ENCODE measurements at regions not wholly inside any gene's neighbourhood (a gene's known extent, or its start where the extent isn't known, plus 50 kb on each side); places are given as distances from the start of the nearest gene placed in this dataset.

- H3K27me3 ChIP-seq (ENCODE audit: control insufficient read depth, insufficient read depth, low read length, poor library complexity, severe bottlenecking) = no peaks in the 10 kb centered on the region
- no peak overlapping the region for H3K27ac Mint-ChIP-seq
- no peaks in the 10 kb centered on the region for H3K36me3 Mint-ChIP-seq (ENCODE audit: low read depth)
- no peak overlapping the region for H3K4me3 ChIP-seq (ENCODE audit: low read length)
- no peak overlapping the region for H3K27ac ChIP-seq (ENCODE audit: low read depth, low read length)
- no peak for DNase-seq
- no peak overlapping the region for H3K4me3 Mint-ChIP-seq
- whole genome bisulfite sequencing, 2 experiments (ENCODE audit: insufficient coverage in 1 of 2, insufficient read length in 1 of 2) = 93 to 100% methylated on average over 2 of the region's 2 CpGs
- no peaks in the 10 kb centered on the region for H3K27me3 Mint-ChIP-seq (ENCODE audit: insufficient read depth)
- no peaks in the 10 kb centered on the region for H3K9me3 ChIP-seq (ENCODE audit: control insufficient read depth, low read length)
- H3K9me3 Mint-ChIP-seq = no peaks in the 10 kb centered on the region
- no peak overlapping the region for H3K9ac ChIP-seq (ENCODE audit: extremely low read depth, low read length, poor library complexity, severe bottlenecking)
- TF ChIP-seq CTCF (conservative IDR thresholded peaks at IDR 0.05) = no peak
- H3K4me1 ChIP-seq (ENCODE audit: control insufficient read depth, insufficient read depth, low read length) = no peaks in the 10 kb centered on the region
- no peaks in the 10 kb centered on the region for H3K36me3 ChIP-seq (ENCODE audit: control insufficient read depth, insufficient read depth, low read length)
- no peaks in the 10 kb centered on the region for H3K4me1 Mint-ChIP-seq
Observed at GRCh38 chr4:163764569-163764968, 270.1 kb downstream of the TMA16 start.

- no peaks in the 10 kb centered on the region for H3K36me3 ChIP-seq (ENCODE audit: control insufficient read depth, insufficient read depth, low read length)
- H3K27ac ChIP-seq (ENCODE audit: low read depth, low read length) = no peak overlapping the region
- H3K27me3 ChIP-seq (ENCODE audit: control insufficient read depth, insufficient read depth, low read length, poor library complexity, severe bottlenecking) = no peaks in the 10 kb centered on the region
- H3K36me3 Mint-ChIP-seq (ENCODE audit: low read depth) = no peaks in the 10 kb centered on the region
- 93 to 100% methylated on average over 2 of the region's 3 CpGs for WGBS, 2 experiments (ENCODE audit: insufficient coverage in 1 of 2, insufficient read length in 1 of 2)
- H3K4me1 Mint-ChIP-seq = peaks cover 7% of the 10 kb centered on the region
- H3K4me3 Mint-ChIP-seq = no peak overlapping the region
- H3K4me1 ChIP-seq (ENCODE audit: control insufficient read depth, insufficient read depth, low read length) = peaks cover 6% of the 10 kb centered on the region
- no peaks in the 10 kb centered on the region for H3K9me3 Mint-ChIP-seq
- H3K4me3 ChIP-seq (ENCODE audit: low read length) = no peak overlapping the region
- no peak for DNase-seq
- no peak overlapping the region for H3K27ac Mint-ChIP-seq
- no peak overlapping the region for H3K9ac ChIP-seq (ENCODE audit: extremely low read depth, low read length, poor library complexity, severe bottlenecking)
- H3K9me3 ChIP-seq (ENCODE audit: control insufficient read depth, low read length) = no peaks in the 10 kb centered on the region
- H3K27me3 Mint-ChIP-seq (ENCODE audit: insufficient read depth) = no peaks in the 10 kb centered on the region
- no peak for TF ChIP-seq CTCF (conservative IDR thresholded peaks at IDR 0.05)
Observed at GRCh38 chr4:163768014-163768413, 273.5 kb downstream of the TMA16 start.

GRCh38 chr4:163772238-163772637 is 277.7 kb downstream of the TMA16 start:
- no peaks in the 10 kb centered on the region for H3K36me3 Mint-ChIP-seq (ENCODE audit: low read depth)
- no peak for TF ChIP-seq CTCF (conservative IDR thresholded peaks at IDR 0.05)

More at GRCh38 chr4:163772238-163772637, 277.7 kb downstream of the TMA16 start:
- Mint-ChIP-seq H3K9me3 (no peaks in the 10 kb centered on the region), H3K4me3 (no peak overlapping the region), H3K27ac (no peak overlapping the region), H3K4me1 (peaks cover 7% of the 10 kb centered on the region), H3K27me3 (ENCODE audit: insufficient read depth) (no peaks in the 10 kb centered on the region)
- no peak overlapping the region for H3K9ac ChIP-seq (ENCODE audit: extremely low read depth, low read length, poor library complexity, severe bottlenecking)
- WGBS, 2 experiments (ENCODE audit: insufficient coverage in 1 of 2, insufficient read length in 1 of 2) = 91% methylated on average over 1 of the region's 1 CpG; no CpG with 5 or more reads in 1 of the 2 experiments
- no peak overlapping the region for H3K27ac ChIP-seq (ENCODE audit: low read depth, low read length)
- no peaks in the 10 kb centered on the region for H3K27me3 ChIP-seq (ENCODE audit: control insufficient read depth, insufficient read depth, low read length, poor library complexity, severe bottlenecking)
- no peaks in the 10 kb centered on the region for H3K36me3 ChIP-seq (ENCODE audit: control insufficient read depth, insufficient read depth, low read length)
- no peak overlapping the region for H3K4me3 ChIP-seq (ENCODE audit: low read length)
- peaks cover 6% of the 10 kb centered on the region for H3K4me1 ChIP-seq (ENCODE audit: control insufficient read depth, insufficient read depth, low read length)
- no peaks in the 10 kb centered on the region for H3K9me3 ChIP-seq (ENCODE audit: control insufficient read depth, low read length)
- DNase-seq = no peak
